H9 (cell line): ENCODE measurements at regions not wholly inside any gene's neighbourhood (a gene's known extent, or its start where the extent isn't known, plus 50 kb on each side); places are given as distances from the start of the nearest gene placed in this dataset.

Experiments used
- DNase-seq: peaks from one replicate; pipeline ENCODE4 v3.0.0-alpha.2; 2017
- H2AFZ ChIP-seq: one replicate; pipeline ENCODE4 v1.6.1; 2013; ENCODE audit warnings: mild to moderate bottlenecking, low read length, control low read depth, moderate library complexity
- H2AK5ac ChIP-seq: 2 replicates; pipeline ENCODE4 v1.6.1; 2013; ENCODE audit warnings: low read length, control low read depth, mixed read lengths; ENCODE audit not compliant: insufficient read length
- H2BK120ac ChIP-seq: one replicate; pipeline ENCODE4 v1.6.1; 2013; ENCODE audit warnings: low read depth, mild to moderate bottlenecking, low read length, control low read depth, inconsistent platforms; ENCODE audit not compliant: poor library complexity, severe bottlenecking
- H2BK12ac ChIP-seq: 2 replicates; pipeline ENCODE4 v1.6.1; 2013; ENCODE audit warnings: low read length, control low read depth, mixed read lengths, low read depth; ENCODE audit not compliant: insufficient read length
- H2BK15ac ChIP-seq: 2 replicates; pipeline ENCODE4 v1.6.1; 2013; ENCODE audit warnings: low read depth, low read length, control low read depth
- H2BK20ac ChIP-seq: one replicate; pipeline ENCODE4 v1.6.1; 2013; ENCODE audit warnings: low read depth, mild to moderate bottlenecking, low read length, control low read depth, inconsistent platforms; ENCODE audit not compliant: poor library complexity, severe bottlenecking
- H2BK5ac ChIP-seq: 2 replicates; pipeline ENCODE4 v1.6.1; 2013; ENCODE audit warnings: low read length, control low read depth, mixed read lengths; ENCODE audit not compliant: insufficient read length
- H3K14ac ChIP-seq: 2 replicates; pipeline ENCODE4 v1.6.1; 2013; ENCODE audit warnings: low read length, control low read depth; ENCODE audit not compliant: insufficient read depth
- H3K18ac ChIP-seq: 2 replicates; pipeline ENCODE4 v1.6.1; 2013; ENCODE audit warnings: low read depth, mild to moderate bottlenecking, mixed read lengths, low read length, control low read depth; ENCODE audit not compliant: insufficient read length
- H3K23ac ChIP-seq: 2 replicates; pipeline ENCODE4 v1.6.1; 2013; ENCODE audit warnings: low read length, control low read depth, mixed read lengths, low read depth; ENCODE audit not compliant: insufficient read length
- H3K23me2 ChIP-seq: 2 replicates; pipeline ENCODE4 v1.6.1; 2013; ENCODE audit warnings: low read depth, mild to moderate bottlenecking, mixed read lengths, low read length, control low read depth; ENCODE audit not compliant: insufficient read length, poor library complexity, severe bottlenecking
- H3K27ac ChIP-seq: 2 replicates; pipeline ENCODE4 v1.5.1; 2013; ENCODE audit warnings: low read length, control low read depth, mixed read lengths, low read depth; ENCODE audit not compliant: insufficient read length
- H3K27me3 ChIP-seq: 2 replicates; pipeline ENCODE4 v1.6.1; 2013; ENCODE audit warnings: low read length, control low read depth, inconsistent platforms; ENCODE audit not compliant: insufficient read depth
- H3K4ac ChIP-seq: 2 replicates; pipeline ENCODE4 v1.6.1; 2013; ENCODE audit warnings: low read depth, mild to moderate bottlenecking, control low read depth, inconsistent platforms, low read length, moderate library complexity
- H3K4me1 ChIP-seq: 2 replicates; pipeline ENCODE4 v1.6.1; 2013; ENCODE audit warnings: low read length, control low read depth, inconsistent platforms; ENCODE audit not compliant: insufficient read depth
- H3K4me2 ChIP-seq: 2 replicates; pipeline ENCODE4 v1.6.1; 2013; ENCODE audit warnings: low read length, control low read depth, mixed read lengths; ENCODE audit not compliant: insufficient read length, insufficient read depth
- H3K56ac ChIP-seq: 2 replicates; pipeline ENCODE4 v1.6.1; 2013; ENCODE audit warnings: low read depth, mild to moderate bottlenecking, mixed read lengths, low read length, control low read depth; ENCODE audit not compliant: insufficient read length
- H3K79me1 ChIP-seq: 2 replicates; pipeline ENCODE4 v1.6.1; 2013; ENCODE audit warnings: low read depth, mild to moderate bottlenecking, moderate library complexity, low read length, control low read depth, inconsistent platforms; ENCODE audit not compliant: insufficient read depth, poor library complexity, severe bottlenecking
- H3K79me2 ChIP-seq: 2 replicates; pipeline ENCODE4 v1.6.1; 2013; ENCODE audit warnings: low read length, control low read depth, inconsistent platforms; ENCODE audit not compliant: insufficient read depth
- H3K9ac ChIP-seq: 2 replicates; pipeline ENCODE4 v1.6.1; 2013; ENCODE audit warnings: low read length, control low read depth, mixed read lengths; ENCODE audit not compliant: insufficient read length; ENCODE audit errors: extremely low read depth
- H3K9me3 ChIP-seq: one replicate; pipeline ENCODE4 v1.6.1; 2013; ENCODE audit warnings: low read depth, low read length, inconsistent platforms; ENCODE audit not compliant: control insufficient read depth
- H3T11ph ChIP-seq: one replicate; pipeline ENCODE4 v1.6.1; 2013; ENCODE audit warnings: mild to moderate bottlenecking, low read length, control low read depth, inconsistent platforms
- H4K20me1 ChIP-seq: one replicate; pipeline ENCODE4 v1.6.1; 2013; ENCODE audit not compliant: control insufficient read depth, insufficient read length, insufficient read depth
- H4K5ac ChIP-seq: 2 replicates; pipeline ENCODE4 v1.6.1; 2013; ENCODE audit warnings: low read depth, mild to moderate bottlenecking, mixed read lengths, low read length, control low read depth; ENCODE audit not compliant: insufficient read length
- H4K8ac ChIP-seq: replicated peaks from 2 replicates; pipeline ENCODE4 v1.6.1; 2013; ENCODE audit warnings: low read length, control low read depth, mixed read lengths, low read depth; ENCODE audit not compliant: insufficient read length
- H4K91ac ChIP-seq: 2 replicates; pipeline ENCODE4 v1.6.1; 2013; ENCODE audit warnings: low read depth, mild to moderate bottlenecking, moderate library complexity, mixed read lengths, low read length, control low read depth; ENCODE audit not compliant: insufficient read length
- H3K27ac Mint-ChIP-seq, 3 experiments: 2 replicates in 2 of 3; 3 replicates in 1 of 3; pipeline ENCODE4 v1.8.0; 2020 to 2021; ENCODE audit warnings: mixed read lengths in 3 of 3, mild to moderate bottlenecking in 1 of 3, moderate library complexity in 1 of 3
- H3K27me3 Mint-ChIP-seq: 2 replicates; pipeline ENCODE4 v1.8.0; 2021; ENCODE audit warnings: low read depth, mild to moderate bottlenecking, moderate library complexity, mixed read lengths
- H3K36me3 Mint-ChIP-seq, 3 experiments: 2 replicates in 2 of 3; 3 replicates in 1 of 3; pipeline ENCODE4 v1.8.0; 2020 to 2021; ENCODE audit warnings: low read depth in 3 of 3, mixed read lengths in 3 of 3; ENCODE audit not compliant: insufficient read depth in 1 of 3
- H3K4me1 Mint-ChIP-seq, 2 experiments: 2 replicates each; pipeline ENCODE4 v1.8.0; 2020; ENCODE audit warnings: mixed read lengths in 2 of 2
- H3K4me3 Mint-ChIP-seq, 2 experiments: 2 replicates in 1 of 2; 3 replicates in 1 of 2; pipeline ENCODE4 v1.8.0; 2020 to 2021; ENCODE audit warnings: mild to moderate bottlenecking in 2 of 2, mixed read lengths in 2 of 2, moderate library complexity in 1 of 2
- H3K9me3 Mint-ChIP-seq, 2 experiments: 2 replicates in 1 of 2; 3 replicates in 1 of 2; pipeline ENCODE4 v1.8.0; 2020; ENCODE audit warnings: mild to moderate bottlenecking in 2 of 2, mixed read lengths in 2 of 2, moderate library complexity in 1 of 2
- WGBS: extraction: QIAGEN DNeasy Blood & Tissue Kit; methylation state at CpG from one replicate; pipeline ENCODE4 v1.1.7; 2013; ENCODE audit warnings: missing lambda C conversion rate, low lambda C conversion rate, mixed read lengths; ENCODE audit not compliant: insufficient read length; ENCODE audit errors: extremely low coverage; 5-methylcytosine and 5-hydroxymethylcytosine counted together
- TF ChIP-seq, protein P1 (sequence below): fragments of 200-600 bp; sonication (generic); conservative IDR thresholded peaks from 3 replicates; pipeline ENCODE4 v1.8.0; 2021; ENCODE audit warnings: antibody characterized with exemption, mild to moderate bottlenecking

DNA sequence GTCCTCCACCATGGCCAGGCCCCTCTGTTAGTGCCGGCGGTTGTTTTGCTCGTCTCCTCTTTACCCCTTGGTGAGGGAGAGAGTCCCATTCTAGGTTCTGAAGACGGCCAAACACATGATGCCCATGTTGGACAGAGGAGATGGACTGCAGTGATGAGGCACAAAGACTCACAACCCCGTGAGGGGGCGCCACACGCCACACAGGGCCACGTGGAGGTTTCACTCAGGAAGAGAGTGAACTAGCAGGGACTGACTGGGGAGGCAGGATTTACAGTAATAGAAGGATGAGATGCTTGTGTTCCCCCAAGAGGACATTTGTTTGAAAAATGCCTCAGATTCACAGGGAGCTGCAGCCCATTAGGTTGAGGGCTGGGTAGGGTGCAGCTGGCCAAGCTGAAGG lies 655.3 kb upstream of the FRG1 start:
- Mint-ChIP-seq H3K4me1 (no peaks in the 10 kb centered on the region), H3K36me3 (no peaks in the 10 kb centered on the region; a peak in 3 of 7 replicates), H3K4me3 (no peak overlapping the region), H3K9me3 (peaks cover 41 to 96% of the 10 kb centered on the region in 2 experiments), H3K27ac (no peak overlapping the region), H3K27me3 (peaks cover 3% of the 10 kb centered on the region; the same call in 1 of the 2 replicates)
- Histone ChIP-seq H2BK15ac (no peak overlapping the region), H3K4me1 (no peaks in the 10 kb centered on the region), H2AK5ac (no peak overlapping the region), H3K23ac (no peak overlapping the region), H3K79me2 (no peaks in the 10 kb centered on the region), H3K4me2 (no peak overlapping the region), H3K27me3 (no peaks in the 10 kb centered on the region), H4K5ac (no peak overlapping the region), H2BK5ac (no peak overlapping the region), H4K20me1 (no peaks in the 10 kb centered on the region), H3K9ac (no peak overlapping the region), H4K8ac (no peak overlapping the region), H3K27ac (no peak overlapping the region), H3K4ac (no peak overlapping the region), H3K9me3 (no peaks in the 10 kb centered on the region), H3K56ac (no peak overlapping the region), H3K18ac (no peak overlapping the region), H3K23me2 (no peaks in the 10 kb centered on the region), H2AFZ (no peak overlapping the region), H3T11ph (no peak overlapping the region), H2BK12ac (no peak overlapping the region), H2BK120ac (no peak overlapping the region), H4K91ac (no peak overlapping the region), H3K79me1 (no peaks in the 10 kb centered on the region), H3K14ac (no peak overlapping the region), H2BK20ac (no peak overlapping the region)
- DNase-seq, result peak; percentile 49
- no CpG with 5 or more reads among the region's 8 CpGs for WGBS
- TF ChIP-seq, protein P1, sequence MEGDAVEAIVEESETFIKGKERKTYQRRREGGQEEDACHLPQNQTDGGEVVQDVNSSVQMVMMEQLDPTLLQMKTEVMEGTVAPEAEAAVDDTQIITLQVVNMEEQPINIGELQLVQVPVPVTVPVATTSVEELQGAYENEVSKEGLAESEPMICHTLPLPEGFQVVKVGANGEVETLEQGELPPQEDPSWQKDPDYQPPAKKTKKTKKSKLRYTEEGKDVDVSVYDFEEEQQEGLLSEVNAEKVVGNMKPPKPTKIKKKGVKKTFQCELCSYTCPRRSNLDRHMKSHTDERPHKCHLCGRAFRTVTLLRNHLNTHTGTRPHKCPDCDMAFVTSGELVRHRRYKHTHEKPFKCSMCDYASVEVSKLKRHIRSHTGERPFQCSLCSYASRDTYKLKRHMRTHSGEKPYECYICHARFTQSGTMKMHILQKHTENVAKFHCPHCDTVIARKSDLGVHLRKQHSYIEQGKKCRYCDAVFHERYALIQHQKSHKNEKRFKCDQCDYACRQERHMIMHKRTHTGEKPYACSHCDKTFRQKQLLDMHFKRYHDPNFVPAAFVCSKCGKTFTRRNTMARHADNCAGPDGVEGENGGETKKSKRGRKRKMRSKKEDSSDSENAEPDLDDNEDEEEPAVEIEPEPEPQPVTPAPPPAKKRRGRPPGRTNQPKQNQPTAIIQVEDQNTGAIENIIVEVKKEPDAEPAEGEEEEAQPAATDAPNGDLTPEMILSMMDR, result peak; percentile 32; the same call in 2 of the 3 replicates
